Activated CD4-positive, alpha-beta T cell treated with anti-CD3 and anti-CD28 coated beads, Interleukin-2, amount 50 U/mL, for 16 hours (primary cell): ENCODE measurements at regions not wholly inside any gene's neighbourhood (a gene's known extent, or its start where the extent isn't known, plus 50 kb on each side); places are given as distances from the start of the nearest gene placed in this dataset.
A peak's percentile ranks its signal among the peaks of the same experiment; 100 is the strongest.

Experiments used
- DNase-seq: peaks from one replicate; pipeline ENCODE4 v3.0.0-alpha.2; 2020

DNA sequence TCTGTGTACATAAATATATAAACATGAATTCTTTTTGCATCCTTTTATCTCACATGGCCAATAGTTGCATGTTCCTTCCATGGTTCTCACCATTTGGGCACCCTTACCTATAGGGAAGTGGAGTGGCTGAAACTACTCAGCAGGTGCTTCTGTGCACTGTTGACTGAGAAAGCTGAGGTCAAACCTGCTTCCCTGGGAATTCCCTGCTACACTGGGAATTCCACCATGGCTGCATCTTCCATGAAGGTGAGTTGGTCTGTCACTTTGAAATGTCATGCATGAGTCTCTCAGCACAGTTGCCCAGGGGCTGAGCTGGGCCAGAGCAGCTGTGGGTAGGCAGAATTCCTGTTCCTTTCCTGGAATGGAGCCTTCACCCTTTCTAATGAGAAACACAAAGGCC is 193.8 kb upstream of the PRSS16 start:
- no peak for DNase-seq

DNA sequence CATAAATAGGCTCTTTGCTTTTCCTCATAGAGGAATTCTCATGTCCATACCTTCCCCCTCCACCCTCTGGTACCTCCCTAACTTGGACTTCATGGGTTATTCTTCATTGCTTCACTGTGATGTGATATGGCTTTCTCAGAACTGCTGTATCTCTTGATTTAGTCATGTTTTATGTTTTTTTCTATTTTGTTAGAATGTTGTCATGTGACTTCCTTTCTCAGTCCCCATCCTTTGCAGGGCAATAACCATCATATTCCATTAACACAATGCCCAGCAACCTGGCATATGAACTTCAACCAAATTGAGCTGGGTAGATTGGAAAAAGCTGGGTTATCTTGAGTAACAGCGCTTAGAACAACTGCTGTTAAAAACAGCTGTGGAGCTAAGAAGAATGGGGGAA is 190.9 kb upstream of the PRSS16 start:
- no peak for DNase-seq

DNA sequence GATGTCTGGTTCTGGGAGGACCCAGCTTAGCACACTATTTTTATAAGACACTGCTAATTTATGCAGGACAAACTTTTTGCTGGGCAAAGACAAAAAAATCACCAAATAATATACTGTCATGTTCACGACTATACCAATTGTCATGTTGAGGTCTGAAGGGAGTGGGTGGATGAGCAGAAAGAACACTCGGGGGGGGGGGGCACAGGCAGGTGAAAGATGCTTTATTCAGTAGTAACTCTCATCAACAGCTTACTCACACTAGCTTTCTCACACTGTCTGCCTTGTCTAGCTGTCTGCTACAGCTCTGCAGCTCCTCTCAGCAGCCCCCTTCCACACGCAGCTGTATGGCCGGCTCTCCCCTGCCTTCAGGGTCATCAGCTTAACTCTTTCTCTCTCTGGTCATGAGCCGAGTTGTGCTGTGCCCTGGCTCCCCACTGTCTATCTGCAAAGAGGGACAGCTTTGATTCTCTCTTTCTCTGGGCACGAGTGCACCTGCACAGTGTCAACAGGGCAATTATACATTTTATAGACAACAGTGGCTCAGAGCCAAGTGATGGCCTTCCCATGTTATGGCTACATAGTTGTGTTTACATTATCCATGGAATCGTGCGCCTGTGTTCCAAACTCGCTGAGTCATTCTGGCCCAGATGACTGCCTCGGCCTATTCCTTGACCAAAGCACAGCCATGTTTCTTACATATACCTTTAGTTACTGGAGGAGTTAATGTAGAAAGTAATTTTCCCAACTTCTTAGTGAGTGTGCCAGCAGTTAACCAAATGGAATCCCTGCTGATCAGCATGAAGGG is 187.7 kb upstream of the PRSS16 start:
- DNase-seq, result no peak

DNA sequence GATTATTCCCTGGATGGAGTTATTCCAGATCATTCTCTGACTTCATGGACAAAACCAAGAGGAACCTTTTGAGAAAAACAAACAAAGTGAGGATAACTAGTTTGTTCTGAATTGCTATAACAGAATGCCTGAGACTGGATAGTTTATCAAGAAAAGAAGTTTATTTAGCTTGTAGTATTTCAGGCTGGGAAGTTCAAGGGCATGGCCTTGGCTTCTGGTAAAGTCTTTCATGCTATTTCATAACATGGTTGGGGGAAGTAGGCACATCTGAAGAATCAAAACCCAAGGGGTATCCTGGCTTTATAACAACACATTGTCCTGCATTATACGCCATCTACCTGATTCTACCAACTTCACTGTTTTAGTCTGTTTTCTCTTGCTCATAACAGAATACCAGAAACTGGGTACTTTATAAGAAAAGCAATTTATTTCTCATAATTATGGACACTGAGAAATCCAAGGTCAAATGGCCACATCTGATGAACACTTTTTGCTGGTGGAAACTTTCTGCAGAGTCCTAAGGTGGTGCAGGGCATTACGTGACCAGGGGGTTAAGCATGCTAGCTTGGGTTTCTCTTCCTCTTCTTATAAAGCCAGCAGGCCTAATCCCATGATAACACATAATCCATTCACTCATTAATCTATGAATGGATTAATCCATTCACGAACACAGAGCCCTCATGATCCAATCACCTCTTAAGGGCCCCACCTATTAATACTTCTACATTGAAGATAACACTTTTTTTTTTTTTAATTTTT is 186.1 kb upstream of the PRSS16 start:
- DNase-seq, result no peak

DNA sequence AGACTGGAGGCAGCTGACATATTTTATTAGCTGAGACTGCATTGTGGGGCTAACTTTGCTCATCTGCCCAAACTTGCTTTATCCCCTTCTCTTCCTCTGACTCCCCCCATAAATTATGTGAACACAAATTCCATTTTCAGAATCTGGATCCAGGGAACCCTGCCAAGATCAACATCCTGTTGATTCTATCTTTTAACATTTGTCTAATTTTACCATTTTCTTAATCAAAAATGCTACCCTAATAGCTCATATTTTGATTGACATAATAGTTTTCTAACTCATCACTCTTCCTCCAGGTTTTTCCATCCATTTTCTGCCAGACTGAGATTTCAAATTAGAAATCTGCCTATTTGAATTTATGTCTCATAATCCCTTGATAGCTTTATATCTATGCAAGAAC is 184.7 kb upstream of the PRSS16 start:
- DNase-seq, result no peak

DNA sequence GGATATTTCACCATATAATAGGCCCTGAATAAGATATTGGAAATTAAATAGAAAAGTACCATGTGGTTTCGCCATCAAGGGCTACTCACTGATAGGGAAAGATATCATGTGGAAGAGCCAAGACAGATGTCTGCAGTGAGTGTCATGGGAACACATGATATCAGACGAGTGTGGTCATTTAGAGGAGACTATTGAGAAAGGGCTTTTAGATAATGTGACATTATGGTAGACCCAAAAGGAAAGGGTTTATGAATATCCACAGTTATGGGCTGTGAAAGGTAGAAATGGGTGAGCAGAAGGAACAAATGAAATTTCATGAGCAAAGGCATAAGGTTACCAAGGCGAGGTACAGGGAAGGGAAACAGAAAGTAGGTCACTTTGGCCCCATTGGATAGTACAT is 182.3 kb upstream of the PRSS16 start:
- no peak for DNase-seq

DNA sequence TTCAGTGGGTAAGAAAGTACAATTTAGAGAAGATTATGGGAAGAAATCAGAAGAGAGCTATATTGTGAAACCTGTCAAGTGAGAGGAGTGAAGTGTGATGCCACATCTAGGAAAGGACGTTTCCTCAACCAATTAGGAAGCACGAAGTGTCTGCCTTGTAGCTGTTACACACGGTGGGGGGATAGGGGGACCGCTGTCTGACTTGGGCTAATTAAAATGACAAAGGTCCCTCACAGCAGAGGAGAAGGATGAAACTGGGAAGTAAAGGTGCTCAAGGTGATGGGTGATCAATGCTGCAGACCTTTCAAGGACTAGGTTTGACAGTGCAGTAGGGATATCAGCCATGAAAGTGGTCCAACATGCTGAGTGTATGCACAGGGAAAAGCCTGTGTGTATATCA is 181.1 kb upstream of the PRSS16 start:
- no peak for DNase-seq

DNA sequence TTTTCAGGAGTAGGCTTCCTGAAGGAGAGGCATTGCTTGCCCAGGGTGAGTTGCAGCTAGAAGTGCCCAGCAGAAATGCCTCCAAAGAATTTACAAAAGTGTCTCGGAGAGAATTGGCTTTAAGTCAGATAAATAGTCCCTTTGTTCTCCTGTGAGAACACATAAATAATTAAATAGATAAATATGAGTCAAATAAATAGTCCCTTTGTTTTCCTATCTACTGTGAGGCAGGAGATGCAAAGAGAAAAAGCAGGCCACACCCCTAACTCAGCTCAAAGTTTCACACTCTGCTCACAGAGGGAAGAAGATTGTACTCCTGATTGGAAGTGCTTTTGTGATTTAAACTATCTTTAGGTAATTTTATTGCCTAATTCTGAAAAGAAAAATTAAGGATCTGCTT is 180.7 kb upstream of the PRSS16 start:
- no peak for DNase-seq

DNA sequence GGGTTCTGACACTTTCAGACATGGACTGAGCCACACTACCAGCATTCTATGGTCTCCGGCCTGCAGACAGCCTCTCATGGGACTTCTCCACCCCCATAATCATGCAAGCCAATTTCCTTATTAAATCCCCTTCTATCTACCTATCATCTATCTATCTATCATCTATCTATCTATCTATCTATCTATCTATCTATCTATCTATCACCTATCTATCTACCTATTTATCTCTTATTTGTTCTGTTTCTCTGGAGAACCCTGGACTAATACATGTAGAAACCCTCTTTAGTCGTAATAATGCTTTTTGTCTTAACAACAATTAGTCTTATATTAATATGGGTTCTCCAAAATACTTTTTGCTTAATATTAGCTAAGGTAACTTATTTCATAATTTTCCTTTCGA is 174.1 kb upstream of the PRSS16 start:
- no peak for DNase-seq

DNA sequence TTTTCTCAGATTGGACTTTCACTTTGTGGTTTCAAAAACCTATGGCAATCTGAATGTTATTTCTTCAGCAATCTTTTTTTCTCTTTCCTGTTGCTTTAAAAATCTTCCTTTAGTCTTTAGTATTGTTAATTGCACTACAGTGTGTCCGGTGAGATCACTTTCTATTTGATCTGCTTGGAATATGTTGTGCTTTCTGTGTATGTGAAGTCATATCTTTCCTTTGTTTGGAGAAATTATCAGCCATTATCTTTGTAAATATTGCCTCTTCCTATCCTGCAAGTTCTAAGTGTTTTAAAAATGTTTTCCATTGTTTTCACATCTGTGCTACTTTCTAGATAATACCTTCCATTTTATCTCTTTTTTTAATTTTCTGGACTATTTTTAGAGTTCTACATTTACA is 171.4 kb upstream of the PRSS16 start:
- no peak for DNase-seq

DNA sequence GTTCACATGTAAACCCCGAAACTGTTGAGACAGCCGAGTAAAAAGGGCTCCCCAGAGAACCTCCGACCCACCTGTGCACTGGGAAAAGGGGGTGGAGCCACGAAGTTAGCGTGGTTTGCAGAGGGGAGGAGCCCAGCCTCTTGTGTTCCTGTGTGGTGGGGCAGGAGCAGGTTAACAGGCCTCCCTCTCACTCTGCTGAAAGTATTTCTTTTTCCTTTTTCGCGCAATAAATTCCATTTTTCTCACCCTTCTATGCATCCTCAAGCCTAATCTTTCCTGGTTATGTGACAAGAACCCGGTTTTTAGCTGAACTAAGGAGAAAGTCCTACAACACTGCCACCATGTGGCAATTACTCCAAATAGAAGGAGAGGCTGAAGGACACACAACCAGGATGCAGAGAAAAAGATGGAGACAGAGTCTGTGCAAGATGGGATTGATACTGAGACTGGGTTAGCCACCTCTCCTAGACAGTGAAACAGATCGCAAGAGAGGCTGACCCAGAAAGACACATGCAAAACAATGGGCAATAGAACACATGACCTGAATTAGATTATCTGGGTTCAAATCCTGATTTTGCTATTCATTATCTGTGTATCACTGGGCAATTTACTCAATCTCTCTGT is 168.7 kb upstream of the PRSS16 start:
- peak; percentile 51 for DNase-seq

DNA sequence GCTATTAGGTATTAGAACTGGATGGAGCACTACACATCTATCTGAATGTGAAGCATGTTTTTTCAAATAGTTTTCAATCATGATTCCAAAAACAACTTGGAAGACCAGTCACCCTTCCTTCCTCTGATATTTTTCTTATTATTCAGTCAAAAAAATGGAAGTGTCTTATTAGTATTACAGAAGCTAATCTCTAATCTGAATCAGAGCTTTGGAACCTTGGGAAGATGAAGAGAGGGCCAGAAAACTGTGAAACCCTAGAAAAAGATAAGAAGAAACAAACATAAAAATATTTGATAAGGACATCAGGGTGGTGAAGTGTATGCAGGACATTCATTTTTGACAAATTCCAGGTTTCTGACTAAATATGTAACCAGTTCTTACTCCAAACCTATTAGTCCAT is 166.3 kb upstream of the PRSS16 start:
- no peak for DNase-seq

DNA sequence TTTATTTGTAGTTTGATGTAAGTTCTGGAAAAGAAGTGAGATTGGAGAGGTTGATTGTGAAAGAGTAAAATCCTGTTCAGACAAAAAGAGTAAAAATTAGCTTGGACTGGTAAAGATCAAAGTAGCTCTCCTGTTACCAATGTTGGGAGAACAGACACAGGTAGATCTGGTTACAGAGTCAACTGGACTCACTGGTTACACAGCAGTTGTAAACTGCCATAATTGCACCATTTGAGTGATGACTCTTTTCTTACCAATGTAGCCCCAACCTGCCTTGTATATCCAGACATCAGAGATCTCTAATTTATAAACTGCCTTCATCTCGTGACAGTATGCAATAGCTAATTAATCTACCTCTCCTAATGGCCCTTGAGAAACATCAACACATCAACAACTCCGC is 165.6 kb upstream of the PRSS16 start:
- no peak for DNase-seq

DNA sequence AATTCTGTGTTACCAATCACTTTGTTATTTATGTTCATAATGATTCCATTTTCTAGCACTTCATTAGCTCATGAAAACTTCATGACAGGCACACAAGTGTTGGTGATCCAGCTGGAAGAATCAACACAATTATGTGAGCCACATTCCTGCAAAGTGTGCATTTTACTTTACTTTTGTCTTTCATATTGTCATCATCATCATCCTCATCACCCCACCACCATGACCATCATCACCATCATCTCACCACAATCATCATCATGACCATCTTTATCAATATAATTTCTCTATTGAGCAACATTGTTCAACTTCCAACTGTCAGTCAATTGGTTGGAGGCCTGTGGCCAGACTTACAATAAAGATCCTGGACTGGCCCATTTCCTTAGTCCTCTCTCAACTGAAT is 159.4 kb upstream of the PRSS16 start:
- no peak for DNase-seq

DNA sequence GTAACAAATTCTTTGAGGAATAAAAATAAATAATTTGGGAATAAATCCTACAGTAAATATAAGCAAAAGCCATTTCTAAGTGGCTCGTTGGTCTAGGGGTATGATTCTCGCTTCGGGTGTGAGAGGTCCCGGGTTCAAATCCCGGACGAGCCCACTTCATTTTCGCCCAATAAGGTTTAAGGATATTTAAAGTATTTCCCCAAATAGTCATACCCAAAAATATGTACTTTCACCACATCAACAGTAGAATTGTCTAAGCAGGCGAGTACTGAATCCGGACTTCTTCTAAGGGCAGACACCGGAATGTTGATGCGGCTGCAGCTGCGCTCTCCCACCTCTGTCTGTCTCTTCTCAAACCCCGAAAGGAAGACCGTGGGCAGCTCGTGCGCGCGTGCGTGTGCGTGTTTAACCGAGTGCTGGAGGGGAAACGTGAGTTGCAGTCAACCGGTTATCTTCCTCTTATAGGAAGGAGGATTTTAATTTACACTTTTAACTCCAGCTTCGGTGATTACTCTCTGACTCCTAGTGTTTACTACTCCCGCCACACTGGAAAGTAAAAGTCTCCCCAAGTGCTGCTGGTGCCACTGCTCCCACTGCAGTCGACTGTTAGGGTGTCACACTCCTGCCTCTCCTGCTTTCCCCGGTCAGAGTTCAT is 155.7 kb upstream of the PRSS16 start:
- DNase-seq, result peak; percentile 86

DNA sequence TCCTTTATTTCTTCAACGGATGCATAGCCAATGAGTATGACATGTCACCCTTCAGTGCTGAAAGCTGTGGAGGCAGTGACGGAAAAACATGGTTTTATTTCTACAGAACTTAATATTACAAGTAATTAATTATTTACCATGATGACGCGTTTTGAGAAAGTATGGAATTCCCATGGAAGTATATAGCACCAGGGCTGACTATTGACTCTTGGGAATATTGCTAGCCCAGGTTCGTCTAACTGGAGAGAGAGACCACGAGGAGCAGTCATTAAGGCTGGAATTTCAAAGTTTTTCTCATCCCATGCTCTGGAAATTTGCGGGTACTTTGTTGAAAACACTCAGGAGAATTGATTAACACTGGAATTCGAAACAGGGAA is 155.2 kb upstream of the PRSS16 start:
- no peak for DNase-seq

DNA sequence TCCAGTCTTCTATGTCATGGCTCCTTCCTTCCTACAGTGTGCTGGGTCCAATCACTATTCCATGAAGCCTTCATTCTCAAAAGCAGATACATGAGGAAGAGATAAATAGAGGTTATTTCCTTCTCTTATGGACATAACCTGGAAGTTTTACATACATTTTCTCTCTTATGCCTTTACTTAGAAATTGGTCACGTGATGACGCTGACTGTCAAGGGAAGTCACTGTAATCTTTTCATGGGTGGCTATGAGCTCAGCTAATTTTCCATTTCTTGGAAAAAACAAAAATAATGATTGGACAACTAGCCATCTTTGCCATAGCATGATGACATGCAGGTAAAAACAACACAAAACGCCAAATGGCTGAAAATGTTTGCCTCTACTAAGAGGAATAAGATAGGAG is 151.6 kb upstream of the PRSS16 start:
- DNase-seq, result no peak

DNA sequence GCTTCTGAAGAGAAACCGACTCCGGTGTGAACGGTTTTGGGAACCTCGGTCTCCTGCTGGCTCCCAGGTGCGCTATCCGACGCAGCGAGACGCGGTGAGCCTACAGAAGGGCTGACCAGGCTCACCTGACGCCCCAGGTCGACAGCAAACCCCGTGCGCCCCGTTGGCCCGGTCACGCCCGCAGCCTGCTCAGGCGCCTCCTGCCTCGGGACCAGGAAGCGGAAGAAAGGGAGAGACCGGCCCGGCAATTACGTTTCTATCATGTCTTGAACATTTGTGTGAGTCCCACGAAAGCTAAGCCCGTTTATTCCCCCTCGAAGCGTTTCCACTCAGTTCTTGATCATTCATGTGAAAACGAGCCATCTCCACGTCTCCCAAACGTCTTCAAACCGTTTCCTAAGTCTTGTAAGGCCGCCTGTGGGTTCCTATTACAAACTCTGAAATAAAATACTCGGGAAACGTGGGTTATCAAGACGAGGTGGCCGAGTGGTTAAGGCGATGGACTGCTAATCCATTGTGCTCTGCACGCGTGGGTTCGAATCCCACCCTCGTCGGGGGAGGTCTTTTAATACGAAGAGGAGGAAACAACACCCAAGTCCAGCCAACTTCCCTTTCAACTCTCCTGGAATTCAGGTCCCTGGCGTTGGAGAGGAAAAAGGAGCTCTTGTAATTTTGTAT is 150.5 kb upstream of the PRSS16 start:
- DNase-seq, result peak; percentile 85

DNA sequence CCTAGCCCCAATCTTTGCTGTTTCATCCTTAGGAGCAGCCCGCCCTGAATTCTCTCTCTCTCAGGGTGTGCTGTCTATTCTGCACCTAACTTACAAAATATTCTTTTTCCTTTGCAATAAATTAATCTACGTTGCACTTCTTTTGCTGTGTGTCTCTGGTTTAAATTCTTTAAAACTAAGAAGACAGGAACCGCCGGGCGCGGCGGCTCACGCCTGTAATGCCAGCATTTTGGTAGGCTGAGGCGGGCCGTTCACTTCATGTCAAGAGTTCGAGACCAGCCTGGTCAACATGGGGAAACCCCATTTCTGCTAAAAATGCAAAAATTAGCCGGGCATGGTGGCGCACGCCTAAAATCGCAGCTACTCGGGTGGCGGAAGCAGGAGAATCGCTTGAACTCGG is 148.5 kb upstream of the PRSS16 start:
- no peak for DNase-seq

DNA sequence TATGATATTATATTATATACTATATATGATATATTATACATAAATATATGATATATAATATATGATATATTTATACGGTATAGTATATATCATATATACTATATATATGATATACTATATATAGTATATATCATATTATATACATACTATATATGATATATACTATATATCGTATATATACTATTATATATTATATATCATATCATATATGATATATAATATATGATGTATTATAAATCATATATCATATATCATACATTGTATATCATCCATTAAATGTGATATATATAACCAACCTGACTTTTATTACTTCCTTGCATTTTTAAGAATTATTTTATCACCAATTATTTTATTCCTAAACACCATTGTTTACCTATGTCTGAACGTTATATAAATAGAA is 146.6 kb upstream of the PRSS16 start:
- no peak for DNase-seq

DNA sequence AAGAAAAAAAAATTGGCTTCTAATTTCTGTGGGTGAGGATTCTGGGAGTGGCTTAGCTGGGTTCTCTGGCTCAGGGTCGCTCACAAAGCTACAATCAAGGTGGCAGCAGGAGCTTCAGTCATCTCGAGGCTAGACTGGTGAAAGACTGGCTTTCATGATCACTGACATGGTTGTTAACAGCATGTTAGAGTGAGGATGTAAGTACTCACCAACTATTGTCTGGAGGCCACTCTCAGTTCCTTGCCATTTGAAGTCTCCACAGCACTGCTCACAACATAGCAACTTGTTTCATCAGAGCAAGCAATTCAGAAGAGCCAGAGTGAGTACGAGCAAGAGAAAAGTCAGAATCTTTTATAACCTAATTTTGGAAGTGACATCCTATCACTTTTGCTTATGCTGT is 145.7 kb upstream of the PRSS16 start:
- no peak for DNase-seq

DNA sequence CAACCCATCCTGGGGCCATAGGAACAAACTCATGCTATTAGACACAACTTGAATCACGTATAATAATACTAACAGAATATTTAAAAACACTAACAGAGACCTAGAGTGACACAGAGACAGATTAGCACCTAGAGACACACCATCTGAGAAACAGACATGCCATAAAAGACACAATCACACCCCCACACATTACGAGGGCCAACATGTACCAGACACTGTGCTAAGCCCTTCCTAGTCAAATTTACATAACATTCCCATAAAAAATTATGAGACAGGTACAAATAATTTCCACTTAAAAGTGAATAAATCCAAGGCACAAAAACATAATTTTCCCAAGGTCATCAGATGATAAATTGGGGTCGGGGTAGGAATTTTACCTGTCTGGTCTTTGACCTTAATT is 141.1 kb upstream of the PRSS16 start:
- no peak for DNase-seq

DNA sequence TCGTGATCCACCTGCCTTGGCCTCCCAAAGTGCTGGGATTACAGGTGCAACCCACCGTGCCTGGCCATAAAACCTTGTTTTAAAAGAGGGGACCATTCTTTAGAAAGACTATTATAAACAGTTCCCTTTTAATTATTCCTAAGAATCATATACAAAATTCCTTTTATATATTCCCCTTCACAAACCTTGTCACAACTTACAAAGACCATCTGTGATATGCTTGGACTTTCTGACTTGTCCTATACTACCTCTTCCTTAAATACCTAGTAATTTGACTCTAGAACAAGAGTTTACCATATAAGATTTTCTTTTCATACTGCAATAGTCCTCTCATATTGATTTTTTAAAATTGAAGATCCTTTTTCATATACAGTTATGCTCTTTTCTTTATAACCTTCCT is 135.8 kb upstream of the PRSS16 start:
- DNase-seq, result no peak
